Adrenal gland (tissue), 9 donors: ENCODE measurements at regions not wholly inside any gene's neighbourhood (a gene's known extent, or its start where the extent isn't known, plus 50 kb on each side); places are given as distances from the start of the nearest gene placed in this dataset.

Experiments
- DNase-seq, 7 donors: peaks; one replicate each; pipeline ENCODE4 v3.0.0-alpha.2; 2019 to 2020
- H3K27ac ChIP-seq, 5 donors: fragments of 200-600 bp; sonication (generic) in 4 of 5; 1 replicate in 3 of 5; 2 replicates in 2 of 5; pipeline versions ENCODE4 v1.5.1 to v1.8.0; 2016 to 2020; ENCODE audit warnings: mild to moderate bottlenecking in 1 of 5
- H3K27me3 ChIP-seq: fragments of 200-600 bp; 2 replicates; pipeline ENCODE4 v1.8.0; 2021
- H3K36me3 ChIP-seq, 2 donors: fragments of 200-600 bp; replicated peaks in 1 of 2; 1 replicate in 1 of 2; 2 replicates in 1 of 2; pipeline versions ENCODE4 v1.5.1 to v1.8.0; 2018 to 2022
- H3K4me1 ChIP-seq, 2 donors: fragments of 200-600 bp; replicated peaks in 1 of 2; 1 replicate in 1 of 2; 2 replicates in 1 of 2; pipeline versions ENCODE4 v1.5.1 to v1.8.0; 2018 to 2021
- H3K4me3 ChIP-seq, 4 donors: fragments of 200-600 bp; sonication (generic) in 3 of 4; one replicate each; pipeline ENCODE4 v1.5.1; 2016 to 2018
- H3K9me3 ChIP-seq, 3 donors: fragments of 200-600 bp; sonication (generic) in 1 of 3; replicated peaks in 1 of 3; 1 replicate in 2 of 3; 2 replicates in 1 of 3; pipeline versions ENCODE4 v1.5.1 to v1.8.0; 2016 to 2021
- POLR2A ChIP-seq, 2 donors: fragments of 450-650 bp; IDR thresholded peaks; one replicate each; pipeline ENCODE4 v1.6.1; 2017; ENCODE audit warnings: antibody characterized with exemption in 2 of 2, mild to moderate bottlenecking in 2 of 2, moderate library complexity in 1 of 2
- WGBS, 4 donors: extraction: QIAGEN DNeasy Blood & Tissue Kit in 2 of 4; methylation state at CpG; one replicate each; pipeline versions ENCODE4 v1.1.5 to v1.1.7; 2013 to 2017; 5-methylcytosine and 5-hydroxymethylcytosine counted together
- intact Hi-C, 2 donors: fragments of 100-400 bp; cut with DNase I; formaldehyde crosslinking; loops; one replicate each; pipeline versions ENCODE4 v1.14.1 to v1.15.0; 2022 to 2023
- TF ChIP-seq, protein P1 (sequence below), 6 experiments: fragments of 450-650 bp in 4 of 6; fragments of 200-600 bp in 2 of 6; sonication (generic) in 1 of 6; IDR thresholded peaks; 1 replicate in 5 of 6; 2 replicates in 1 of 6; pipeline versions ENCODE4 v1.5.1 to v1.8.0; 2016 to 2021; ENCODE audit warnings: antibody characterized with exemption in 6 of 6, mild to moderate bottlenecking in 2 of 6, moderate library complexity in 1 of 6
- donor health status: healthy with polysubstance abuse.
- donor health status: Bipolar disorder and iron deficiency.
- donor health status: DM: yes; HTN: yes; CAD: no.
- donor health status: DM: no; HTN: no; CAD: no.
- donor health status: DM: no; HTN: no; CAD: no.

DNA sequence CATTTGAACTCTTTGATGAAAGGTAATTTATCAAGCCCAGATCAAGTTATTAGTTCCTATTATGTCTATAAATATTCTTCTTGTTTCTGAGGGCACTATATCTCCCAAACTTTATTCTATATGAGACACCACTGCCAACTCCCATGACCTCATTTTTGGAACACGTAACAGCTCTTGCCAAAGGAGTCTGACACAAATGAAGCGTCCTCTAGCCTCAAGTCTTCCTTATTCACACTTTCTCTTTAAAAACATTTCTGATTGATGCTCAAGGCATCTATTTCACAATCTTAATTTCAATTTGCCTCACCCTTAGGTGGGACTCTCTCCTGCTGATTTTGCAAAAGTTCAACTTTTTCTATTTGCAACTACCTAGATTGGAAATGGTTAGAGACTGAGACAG is 848.4 kb downstream of the GATA3 start:
- Histone ChIP-seq H3K4me3 (no peak overlapping the region), H3K9me3 (no peaks in the 10 kb centered on the region)
- DNase-seq, result no peak

DNA sequence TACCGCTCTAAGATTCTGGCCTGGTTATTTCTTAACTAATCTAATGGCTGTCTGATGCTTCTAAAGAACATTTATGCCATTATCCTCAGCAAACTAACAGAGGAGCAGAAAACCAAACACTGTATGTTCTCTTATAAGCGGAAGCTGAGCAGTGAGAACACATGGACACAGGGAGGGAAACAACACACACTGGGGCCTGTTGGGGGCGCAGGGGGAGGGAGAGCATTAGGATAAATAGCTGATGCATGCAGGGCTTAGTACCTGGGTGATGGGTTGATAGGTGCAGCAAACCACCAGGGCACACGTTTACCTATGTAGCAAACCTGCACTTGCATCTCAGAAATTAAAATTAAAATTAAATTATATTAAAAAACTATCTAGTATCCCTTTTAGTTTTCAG is 853.5 kb downstream of the GATA3 start:
- Histone ChIP-seq H3K36me3 (no peaks in the 10 kb centered on the region), H3K4me3 (no peak overlapping the region), H3K27ac (no peak overlapping the region), H3K27me3 (no peaks in the 10 kb centered on the region), H3K9me3 (no peaks in the 10 kb centered on the region), H3K4me1 (no peaks in the 10 kb centered on the region)
- TF ChIP-seq, protein P1, sequence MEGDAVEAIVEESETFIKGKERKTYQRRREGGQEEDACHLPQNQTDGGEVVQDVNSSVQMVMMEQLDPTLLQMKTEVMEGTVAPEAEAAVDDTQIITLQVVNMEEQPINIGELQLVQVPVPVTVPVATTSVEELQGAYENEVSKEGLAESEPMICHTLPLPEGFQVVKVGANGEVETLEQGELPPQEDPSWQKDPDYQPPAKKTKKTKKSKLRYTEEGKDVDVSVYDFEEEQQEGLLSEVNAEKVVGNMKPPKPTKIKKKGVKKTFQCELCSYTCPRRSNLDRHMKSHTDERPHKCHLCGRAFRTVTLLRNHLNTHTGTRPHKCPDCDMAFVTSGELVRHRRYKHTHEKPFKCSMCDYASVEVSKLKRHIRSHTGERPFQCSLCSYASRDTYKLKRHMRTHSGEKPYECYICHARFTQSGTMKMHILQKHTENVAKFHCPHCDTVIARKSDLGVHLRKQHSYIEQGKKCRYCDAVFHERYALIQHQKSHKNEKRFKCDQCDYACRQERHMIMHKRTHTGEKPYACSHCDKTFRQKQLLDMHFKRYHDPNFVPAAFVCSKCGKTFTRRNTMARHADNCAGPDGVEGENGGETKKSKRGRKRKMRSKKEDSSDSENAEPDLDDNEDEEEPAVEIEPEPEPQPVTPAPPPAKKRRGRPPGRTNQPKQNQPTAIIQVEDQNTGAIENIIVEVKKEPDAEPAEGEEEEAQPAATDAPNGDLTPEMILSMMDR (IDR thresholded peaks at IDR 0.05), result no peak
- no peak for TF ChIP-seq POLR2A (IDR thresholded peaks at IDR 0.05)
- intact Hi-C loops, result no loop called here
- WGBS, 4 donors, result 72 to 78% (median 74%) methylated on average over 4 of the region's 4 CpGs
- no peak for DNase-seq

More for the DNA sequence above, 848.4 kb downstream of the GATA3 start:
- Histone ChIP-seq H3K27ac (no peak overlapping the region), H3K4me1 (no peaks in the 10 kb centered on the region), H3K27me3 (no peaks in the 10 kb centered on the region), H3K36me3 (no peaks in the 10 kb centered on the region)
- 66 to 74% (median 70%) methylated on average over 2 of the region's 2 CpGs for WGBS, 4 donors
- TF ChIP-seq POLR2A (IDR thresholded peaks at IDR 0.05), result no peak
- TF ChIP-seq, protein P1 (IDR thresholded peaks at IDR 0.05), result no peak
- intact Hi-C loops, result no loop called here

DNA sequence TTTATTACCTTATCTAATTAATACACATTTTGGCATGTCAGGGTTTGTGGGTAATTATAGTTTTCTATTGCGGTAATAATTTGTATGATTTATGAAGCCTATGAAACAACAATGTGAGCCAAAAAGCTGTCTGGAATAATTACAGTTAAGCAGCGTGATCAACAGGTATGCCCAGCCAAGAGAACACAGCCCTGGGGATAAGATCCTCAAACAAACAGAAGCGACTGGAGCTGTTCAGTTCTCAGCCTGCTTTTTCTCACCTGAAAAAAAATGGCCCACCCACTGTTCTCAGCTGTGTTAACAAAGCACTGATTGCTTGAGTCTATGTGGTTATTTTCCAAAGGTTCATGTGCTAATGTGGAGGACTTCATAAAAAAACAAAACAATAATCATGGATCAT is 855.8 kb downstream of the GATA3 start:
- intact Hi-C loops, result no loop called here
- no peaks in the 10 kb centered on the region for H3K9me3 ChIP-seq
- no peak overlapping the region for H3K27ac ChIP-seq
- no peak for TF ChIP-seq POLR2A (IDR thresholded peaks at IDR 0.05)
- TF ChIP-seq, protein P1 (IDR thresholded peaks at IDR 0.05), result no peak
- no peak overlapping the region for H3K4me3 ChIP-seq
- no peaks in the 10 kb centered on the region for H3K27me3 ChIP-seq
- H3K36me3 ChIP-seq, result no peaks in the 10 kb centered on the region
- DNase-seq, result no peak
- 55 to 71% (median 61%) methylated on average over 3 of the region's 3 CpGs for WGBS, 4 donors
- H3K4me1 ChIP-seq, result no peaks in the 10 kb centered on the region

DNA sequence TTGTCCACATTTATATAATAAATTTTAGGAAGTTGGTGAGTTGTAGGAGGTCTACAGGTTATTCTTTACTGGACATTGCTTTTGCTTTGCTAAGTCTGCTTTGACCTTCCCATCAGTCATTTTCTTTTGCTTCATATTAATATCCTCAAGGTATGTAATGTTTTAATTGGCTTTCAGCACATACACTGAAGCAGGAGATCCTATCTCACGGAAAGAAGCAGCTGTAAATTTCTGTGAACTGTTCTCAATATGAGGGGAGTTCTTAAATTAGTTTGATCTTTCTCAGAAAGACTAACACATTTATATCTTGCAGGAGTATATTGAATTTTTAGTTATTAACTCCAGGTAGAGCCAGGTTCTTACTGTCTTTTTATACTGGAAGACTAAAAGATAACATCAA is 856.5 kb downstream of the GATA3 start:
- no peaks in the 10 kb centered on the region for H3K9me3 ChIP-seq
- WGBS, 4 donors, result 72 to 90% (median 80%) methylated on average over 1 of the region's 1 CpG
- intact Hi-C loops, result no loop called here

More for the DNA sequence above, 856.5 kb downstream of the GATA3 start:
- H3K27me3 ChIP-seq, result no peaks in the 10 kb centered on the region
- no peak overlapping the region for H3K27ac ChIP-seq
- no peak overlapping the region for H3K4me3 ChIP-seq
- no peak for TF ChIP-seq POLR2A (IDR thresholded peaks at IDR 0.05)
- TF ChIP-seq, protein P1 (IDR thresholded peaks at IDR 0.05), result no peak
- DNase-seq, result no peak
- H3K36me3 ChIP-seq, result no peaks in the 10 kb centered on the region
- H3K4me1 ChIP-seq, result no peaks in the 10 kb centered on the region
